Stomach smooth muscle (tissue), 2 donors: ENCODE measurements at regions not wholly inside any gene's neighbourhood (a gene's known extent, or its start where the extent isn't known, plus 50 kb on each side); places are given as distances from the start of the nearest gene placed in this dataset.

Experiments
- H3K27ac ChIP-seq: one replicate; pipeline ENCODE4 v1.7.0; 2013; ENCODE audit warnings: mild to moderate bottlenecking, low read length, inconsistent platforms
- H3K27me3 ChIP-seq, 2 donors: one replicate each; pipeline ENCODE4 v1.7.0; 2013; ENCODE audit warnings: low read length in 2 of 2; ENCODE audit not compliant: insufficient read depth in 2 of 2, control insufficient read depth in 1 of 2
- H3K36me3 ChIP-seq, 2 donors: one replicate each; pipeline ENCODE4 v1.7.0; 2013; ENCODE audit warnings: low read length in 2 of 2; ENCODE audit not compliant: control insufficient read depth in 2 of 2, insufficient read depth in 2 of 2
- H3K4me1 ChIP-seq: one replicate; pipeline ENCODE4 v1.7.0; 2013; ENCODE audit warnings: low read length; ENCODE audit not compliant: control insufficient read depth, insufficient read depth
- H3K4me3 ChIP-seq, 2 donors: one replicate each; pipeline ENCODE4 v1.7.0; 2013; ENCODE audit warnings: low read length in 2 of 2
- H3K9ac ChIP-seq, 2 donors: one replicate each; pipeline ENCODE4 v1.7.0; 2013; ENCODE audit warnings: low read length in 2 of 2, mild to moderate bottlenecking in 1 of 2
- H3K9me3 ChIP-seq, 2 donors: one replicate each; pipeline ENCODE4 v1.7.0; 2013; ENCODE audit warnings: low read length in 2 of 2; ENCODE audit not compliant: control insufficient read depth in 2 of 2
- donor health status: healthy.
- donor health status: Pancreatic carcinoma.

GRCh38 chr11:43582024-43582862 is 98.3 kb upstream of the HSD17B12 start:
- H3K36me3 ChIP-seq, result no peaks in the 10 kb centered on the region
- no peak overlapping the region for H3K9ac ChIP-seq
- peaks cover 64 to 72% of the 10 kb centered on the region in 2 donors for H3K27me3 ChIP-seq
- peak overlapping the region in 1 of 2 donors; percentile 29 for H3K4me3 ChIP-seq
- H3K9me3 ChIP-seq, result peaks cover 0 to 3% of the 10 kb centered on the region in 2 donors
- H3K4me1 ChIP-seq, result peaks cover 24% of the 10 kb centered on the region
- H3K27ac ChIP-seq, result no peak overlapping the region

- Histone ChIP-seq H3K9ac (no peak overlapping the region), H3K27ac (no peak overlapping the region), H3K27me3 (peaks cover 61 to 65% of the 10 kb centered on the region in 2 donors), H3K4me1 (peaks cover 24% of the 10 kb centered on the region), H3K4me3 (no peak overlapping the region), H3K36me3 (no peaks in the 10 kb centered on the region), H3K9me3 (no peaks in the 10 kb centered on the region)
Measured at GRCh38 chr11:43582863-43583462, 97.6 kb upstream of the HSD17B12 start.

GRCh38 chr11:43583548-43583947 is 97.0 kb upstream of the HSD17B12 start:
- H3K27me3 ChIP-seq, result peaks cover 55 to 59% of the 10 kb centered on the region in 2 donors
- no peak overlapping the region for H3K4me3 ChIP-seq
- H3K9ac ChIP-seq, result no peak overlapping the region
- no peaks in the 10 kb centered on the region for H3K9me3 ChIP-seq
- no peak overlapping the region for H3K27ac ChIP-seq
- no peaks in the 10 kb centered on the region for H3K36me3 ChIP-seq
- peaks cover 24% of the 10 kb centered on the region for H3K4me1 ChIP-seq

- Histone ChIP-seq H3K9me3 (no peaks in the 10 kb centered on the region), H3K4me1 (peaks cover 8% of the 10 kb centered on the region), H3K27me3 (peaks cover 38 to 47% of the 10 kb centered on the region in 2 donors), H3K27ac (no peak overlapping the region), H3K4me3 (no peak overlapping the region), H3K36me3 (no peaks in the 10 kb centered on the region), H3K9ac (no peak overlapping the region)
Measured at GRCh38 chr11:43585877-43586608, 94.5 kb upstream of the HSD17B12 start.

- Histone ChIP-seq H3K36me3 (no peaks in the 10 kb centered on the region), H3K27me3 (peaks cover 13% of the 10 kb centered on the region in 2 donors), H3K9me3 (no peaks in the 10 kb centered on the region), H3K4me3 (no peak overlapping the region), H3K27ac (no peak overlapping the region), H3K4me1 (no peaks in the 10 kb centered on the region), H3K9ac (no peak overlapping the region)
Measured at GRCh38 chr11:43589601-43590250, 90.8 kb upstream of the HSD17B12 start.

- H3K36me3 ChIP-seq, result no peaks in the 10 kb centered on the region
- H3K27me3 ChIP-seq, result no peaks in the 10 kb centered on the region
- no peaks in the 10 kb centered on the region for H3K9me3 ChIP-seq
- H3K27ac ChIP-seq, result no peak overlapping the region
- H3K4me3 ChIP-seq, result no peak overlapping the region
- no peak overlapping the region for H3K9ac ChIP-seq
- H3K4me1 ChIP-seq, result no peaks in the 10 kb centered on the region
Measured at GRCh38 chr11:43601511-43601910, 79.0 kb upstream of the HSD17B12 start.

- Histone ChIP-seq H3K27ac (no peak overlapping the region), H3K9ac (no peak overlapping the region), H3K9me3 (no peaks in the 10 kb centered on the region), H3K4me1 (no peaks in the 10 kb centered on the region), H3K27me3 (no peaks in the 10 kb centered on the region), H3K36me3 (no peaks in the 10 kb centered on the region), H3K4me3 (no peak overlapping the region)
Measured at GRCh38 chr11:43602670-43603069, 77.9 kb upstream of the HSD17B12 start.

- Histone ChIP-seq H3K4me3 (no peak overlapping the region), H3K27ac (no peak overlapping the region), H3K9ac (no peak overlapping the region), H3K9me3 (no peaks in the 10 kb centered on the region), H3K36me3 (no peaks in the 10 kb centered on the region), H3K4me1 (no peaks in the 10 kb centered on the region), H3K27me3 (no peaks in the 10 kb centered on the region)
Measured at GRCh38 chr11:43614214-43614613, 66.3 kb upstream of the HSD17B12 start.

- no peak overlapping the region for H3K27ac ChIP-seq
- no peaks in the 10 kb centered on the region for H3K4me1 ChIP-seq
- no peak overlapping the region for H3K4me3 ChIP-seq
- peaks cover 0 to 6% of the 10 kb centered on the region in 2 donors for H3K27me3 ChIP-seq
- H3K9ac ChIP-seq, result no peak overlapping the region
- no peaks in the 10 kb centered on the region for H3K36me3 ChIP-seq
- H3K9me3 ChIP-seq, result no peaks in the 10 kb centered on the region
Measured at GRCh38 chr11:43619863-43620505, 60.6 kb upstream of the HSD17B12 start.

GRCh38 chr11:43626798-43627197 is 53.7 kb upstream of the HSD17B12 start:
- Histone ChIP-seq H3K4me3 (no peak overlapping the region), H3K4me1 (no peaks in the 10 kb centered on the region), H3K9me3 (no peaks in the 10 kb centered on the region), H3K27me3 (peaks cover 8 to 14% of the 10 kb centered on the region in 2 donors), H3K27ac (no peak overlapping the region), H3K36me3 (no peaks in the 10 kb centered on the region), H3K9ac (no peak overlapping the region)
